ENCODE measurements at regions not wholly inside any gene's neighbourhood (a gene's known extent, or its start where the extent isn't known, plus 50 kb on each side); places are given as distances from the start of the nearest gene placed in this dataset.

DNA sequence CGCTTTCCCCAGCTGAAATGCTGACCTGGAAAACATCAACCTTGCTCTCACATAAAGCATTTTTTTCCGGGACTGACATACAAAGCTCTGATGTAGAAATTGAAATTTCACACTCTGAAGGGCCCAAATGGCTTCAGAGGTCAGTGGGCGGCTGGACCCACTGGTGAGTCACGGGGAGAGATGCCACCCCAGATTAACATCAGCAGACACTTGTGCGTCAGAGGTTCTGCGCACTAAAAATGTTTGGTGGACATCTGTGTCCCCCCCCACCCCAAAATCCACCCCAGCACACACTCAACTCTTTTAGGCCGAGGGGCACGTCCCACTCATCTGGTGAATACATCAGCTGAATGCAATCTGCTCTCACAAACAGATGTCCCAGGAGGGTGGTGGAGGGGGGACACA, 208.9 kb downstream of the ASB1 start:
- Histone ChIP-seq H3K36me3 (ENCODE audit: insufficient read depth, low read length) (no peaks in the 10 kb centered on the region), H3K27me3 (ENCODE audit: low read length) (no peaks in the 10 kb centered on the region), H3K4me1 (ENCODE audit: low read length) (no peaks in the 10 kb centered on the region), H3K9me2 (replicated peaks; ENCODE audit: insufficient read depth, low read length) (no peaks in the 10 kb centered on the region), H3K4me2 (ENCODE audit: low read depth, low read length, poor library complexity, severe bottlenecking) (no peak overlapping the region), H3K27ac (ENCODE audit: low read length) (no peak overlapping the region), H2AFZ (ENCODE audit: low read length) (no peak overlapping the region), H3K9ac (ENCODE audit: low read length) (no peak overlapping the region), H4K20me1 (ENCODE audit: insufficient read depth, low read depth, low read length) (no peaks in the 10 kb centered on the region), H3K79me2 (ENCODE audit: low read length) (no peaks in the 10 kb centered on the region), H3K9me3 (ENCODE audit: low read length) (no peaks in the 10 kb centered on the region), H3K4me3 (ENCODE audit: low read length) (no peak overlapping the region)
- DNase-seq: no peak

DNA sequence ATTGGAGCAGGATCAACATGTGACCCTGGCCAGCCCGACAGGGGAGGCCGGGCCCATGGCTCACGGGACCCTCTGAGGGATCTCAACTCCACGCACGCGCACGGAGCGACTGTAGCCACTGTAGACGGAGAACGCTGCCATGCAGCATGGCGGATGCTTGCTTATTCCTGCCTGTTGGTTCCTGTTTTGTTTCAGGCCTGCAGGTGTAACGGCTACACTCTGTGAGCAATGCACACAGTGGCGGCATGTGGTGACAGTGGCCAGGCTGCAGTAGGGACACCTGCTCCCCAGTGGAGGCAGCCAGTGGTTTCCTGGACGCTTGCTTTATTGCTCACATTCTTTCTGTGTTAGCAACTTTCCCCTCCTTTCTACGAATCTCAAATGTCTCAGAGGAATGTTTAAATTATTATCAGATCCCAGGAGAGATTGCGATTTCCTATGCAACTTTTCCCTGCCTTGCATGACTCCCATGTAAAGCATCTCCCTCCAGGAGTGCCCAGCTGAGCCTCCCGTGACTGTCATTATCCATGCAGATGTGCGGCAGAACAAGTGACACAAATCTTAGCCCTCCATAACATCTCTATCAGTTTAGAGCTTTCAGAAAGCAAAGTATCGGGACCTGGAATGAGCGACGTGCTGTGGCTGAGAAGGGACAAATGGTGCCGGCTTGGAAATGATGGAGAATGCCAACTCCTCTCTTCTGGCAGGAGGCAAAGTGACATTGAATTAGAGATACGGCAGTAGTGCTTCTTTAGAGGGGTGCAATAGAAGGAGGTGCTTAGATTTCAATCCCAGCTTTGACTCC, 209.7 kb downstream of the ASB1 start:
- Histone ChIP-seq H3K4me2 (ENCODE audit: low read depth, low read length, poor library complexity, severe bottlenecking) (no peak overlapping the region), H3K9ac (ENCODE audit: low read length) (no peak overlapping the region)
- no peak for DNase-seq

DNA sequence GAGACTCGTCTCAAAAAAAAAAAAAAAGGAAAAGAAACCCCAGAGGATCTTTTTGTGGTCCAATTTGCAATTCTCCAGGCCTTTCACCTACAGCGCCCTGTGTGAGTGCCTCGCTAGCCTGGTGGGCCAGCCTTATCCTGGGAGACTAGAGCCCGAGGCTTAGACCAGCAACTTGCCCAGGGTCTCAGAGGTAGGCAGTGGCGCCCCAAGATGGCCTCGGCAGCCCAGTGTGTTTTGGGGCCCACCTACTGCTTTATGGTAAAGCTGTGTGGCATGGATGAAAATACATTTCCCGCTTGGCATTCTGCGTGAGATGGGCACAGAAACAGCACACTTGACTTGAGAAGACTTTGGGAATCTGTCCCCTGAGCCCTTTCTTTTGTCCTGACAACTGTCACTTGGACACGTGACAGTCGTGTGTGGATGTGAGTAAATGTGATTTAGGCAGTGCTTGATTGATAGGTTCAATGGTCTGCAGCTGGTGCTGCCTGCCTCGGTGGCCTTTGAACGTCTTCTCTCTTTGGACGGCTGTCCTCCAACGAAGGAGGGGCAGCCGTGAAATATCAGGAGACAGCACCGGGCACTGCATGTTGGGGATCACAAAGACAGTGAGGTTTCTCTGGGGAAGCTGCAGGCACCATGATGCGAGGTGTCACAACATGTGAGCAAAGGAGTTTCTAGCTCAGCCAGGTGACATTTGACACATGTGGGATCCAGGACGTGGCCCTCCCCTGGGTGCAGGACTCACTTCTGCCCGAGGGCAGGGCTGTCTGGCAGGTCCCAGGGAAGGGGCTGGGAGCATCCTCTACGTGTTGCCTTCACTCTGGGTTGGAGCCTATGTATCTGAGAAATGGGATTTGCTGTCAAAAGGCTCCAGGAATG, 209.5 kb upstream of the TWIST2 start:
- Histone ChIP-seq H3K27ac (ENCODE audit: low read length) (no peak overlapping the region), H3K4me1 (ENCODE audit: low read length) (no peaks in the 10 kb centered on the region), H3K36me3 (ENCODE audit: insufficient read depth, low read length) (no peaks in the 10 kb centered on the region), H3K79me2 (ENCODE audit: low read length) (no peaks in the 10 kb centered on the region), H4K20me1 (ENCODE audit: insufficient read depth, low read depth, low read length) (no peaks in the 10 kb centered on the region), H3K4me3 (ENCODE audit: low read length) (no peak overlapping the region), H3K9ac (ENCODE audit: low read length) (no peak overlapping the region), H3K27me3 (ENCODE audit: low read length) (no peaks in the 10 kb centered on the region), H2AFZ (ENCODE audit: low read length) (no peak overlapping the region), H3K4me2 (ENCODE audit: low read depth, low read length, poor library complexity, severe bottlenecking) (no peak overlapping the region), H3K9me3 (ENCODE audit: low read length) (no peaks in the 10 kb centered on the region), H3K9me2 (replicated peaks; ENCODE audit: insufficient read depth, low read length) (no peaks in the 10 kb centered on the region)
- DNase-seq: no peak

More for the DNA sequence above, 209.7 kb downstream of the ASB1 start:
- Histone ChIP-seq H3K79me2 (ENCODE audit: low read length) (no peaks in the 10 kb centered on the region), H3K4me3 (ENCODE audit: low read length) (no peak overlapping the region), H3K9me2 (replicated peaks; ENCODE audit: insufficient read depth, low read length) (no peaks in the 10 kb centered on the region), H4K20me1 (ENCODE audit: insufficient read depth, low read depth, low read length) (no peaks in the 10 kb centered on the region), H3K27me3 (ENCODE audit: low read length) (no peaks in the 10 kb centered on the region), H3K36me3 (ENCODE audit: insufficient read depth, low read length) (no peaks in the 10 kb centered on the region), H3K4me1 (ENCODE audit: low read length) (no peaks in the 10 kb centered on the region), H2AFZ (ENCODE audit: low read length) (no peak overlapping the region), H3K9me3 (ENCODE audit: low read length) (no peaks in the 10 kb centered on the region), H3K27ac (ENCODE audit: low read length) (no peak overlapping the region)

GRCh38 chr2:238638982-238639628, 208.8 kb upstream of the TWIST2 start:
- no peak for DNase-seq

GRCh38 chr2:238640486-238640885, 207.4 kb upstream of the TWIST2 start:
- Histone ChIP-seq H3K9me2 (replicated peaks; ENCODE audit: insufficient read depth, low read length) (no peaks in the 10 kb centered on the region), H3K27ac (ENCODE audit: low read length) (no peak overlapping the region), H3K27me3 (ENCODE audit: low read length) (no peaks in the 10 kb centered on the region), H3K9me3 (ENCODE audit: low read length) (no peaks in the 10 kb centered on the region), H3K79me2 (ENCODE audit: low read length) (no peaks in the 10 kb centered on the region), H3K4me3 (ENCODE audit: low read length) (no peak overlapping the region), H3K4me2 (ENCODE audit: low read depth, low read length, poor library complexity, severe bottlenecking) (no peak overlapping the region), H3K36me3 (ENCODE audit: insufficient read depth, low read length) (no peaks in the 10 kb centered on the region), H3K9ac (ENCODE audit: low read length) (no peak overlapping the region), H2AFZ (ENCODE audit: low read length) (no peak overlapping the region), H4K20me1 (ENCODE audit: insufficient read depth, low read depth, low read length) (no peaks in the 10 kb centered on the region), H3K4me1 (ENCODE audit: low read length) (no peaks in the 10 kb centered on the region)
- DNase-seq: no peak

More at GRCh38 chr2:238638982-238639628, 208.8 kb upstream of the TWIST2 start:
- Histone ChIP-seq H3K4me3 (ENCODE audit: low read length) (no peak overlapping the region), H3K36me3 (ENCODE audit: insufficient read depth, low read length) (no peaks in the 10 kb centered on the region), H3K27ac (ENCODE audit: low read length) (no peak overlapping the region), H3K4me2 (ENCODE audit: low read depth, low read length, poor library complexity, severe bottlenecking) (no peak overlapping the region), H3K9me3 (ENCODE audit: low read length) (no peaks in the 10 kb centered on the region), H3K4me1 (ENCODE audit: low read length) (no peaks in the 10 kb centered on the region), H2AFZ (ENCODE audit: low read length) (no peak overlapping the region), H3K27me3 (ENCODE audit: low read length) (no peaks in the 10 kb centered on the region), H4K20me1 (ENCODE audit: insufficient read depth, low read depth, low read length) (no peaks in the 10 kb centered on the region), H3K9ac (ENCODE audit: low read length) (no peak overlapping the region), H3K79me2 (ENCODE audit: low read length) (no peaks in the 10 kb centered on the region), H3K9me2 (replicated peaks; ENCODE audit: insufficient read depth, low read length) (no peaks in the 10 kb centered on the region)

DNA sequence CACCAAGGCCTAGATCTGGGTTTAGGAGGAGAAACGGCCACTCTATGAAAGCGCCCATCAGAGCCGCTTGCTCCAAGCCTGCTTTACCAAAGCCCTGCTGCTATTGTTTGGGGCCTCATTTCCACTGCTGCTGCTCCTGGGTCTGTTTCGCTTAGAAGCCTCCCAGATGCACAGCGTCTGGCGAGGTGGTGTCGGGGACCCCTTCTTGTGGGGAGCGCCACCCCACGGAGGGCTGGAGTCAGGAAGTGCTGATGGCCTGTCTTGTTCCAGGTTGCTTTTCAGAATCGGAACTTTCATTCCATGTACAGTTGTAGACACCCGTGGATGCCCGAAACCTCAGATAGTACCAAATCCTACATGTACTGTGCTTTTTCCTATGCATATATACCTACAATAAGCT, 204.9 kb upstream of the TWIST2 start:
- no peaks in the 10 kb centered on the region for H3K4me1 ChIP-seq (ENCODE audit: low read length)
- no peaks in the 10 kb centered on the region for H3K36me3 ChIP-seq (ENCODE audit: insufficient read depth, low read length)
- H3K79me2 ChIP-seq (ENCODE audit: low read length): no peaks in the 10 kb centered on the region
- no peaks in the 10 kb centered on the region for H3K27me3 ChIP-seq (ENCODE audit: low read length)
- no peak overlapping the region for H3K27ac ChIP-seq (ENCODE audit: low read length)
- no peaks in the 10 kb centered on the region for H3K9me2 ChIP-seq (replicated peaks; ENCODE audit: insufficient read depth, low read length)
- H2AFZ ChIP-seq (ENCODE audit: low read length): no peak overlapping the region
- no peaks in the 10 kb centered on the region for H4K20me1 ChIP-seq (ENCODE audit: insufficient read depth, low read depth, low read length)
- no peak for DNase-seq
- H3K9me3 ChIP-seq (ENCODE audit: low read length): no peaks in the 10 kb centered on the region
- H3K4me2 ChIP-seq (ENCODE audit: low read depth, low read length, poor library complexity, severe bottlenecking): no peak overlapping the region
- H3K4me3 ChIP-seq (ENCODE audit: low read length): no peak overlapping the region
- H3K9ac ChIP-seq (ENCODE audit: low read length): no peak overlapping the region

- H4K20me1 ChIP-seq (ENCODE audit: insufficient read depth, low read depth, low read length): no peaks in the 10 kb centered on the region
- H3K9me2 ChIP-seq (replicated peaks; ENCODE audit: insufficient read depth, low read length): no peaks in the 10 kb centered on the region
- no peak for DNase-seq
- H3K36me3 ChIP-seq (ENCODE audit: insufficient read depth, low read length): no peaks in the 10 kb centered on the region
- H3K27me3 ChIP-seq (ENCODE audit: low read length): no peaks in the 10 kb centered on the region
- H3K4me2 ChIP-seq (ENCODE audit: low read depth, low read length, poor library complexity, severe bottlenecking): no peak overlapping the region
- H3K9ac ChIP-seq (ENCODE audit: low read length): no peak overlapping the region
- H3K9me3 ChIP-seq (ENCODE audit: low read length): no peaks in the 10 kb centered on the region
- H3K27ac ChIP-seq (ENCODE audit: low read length): no peak overlapping the region
- H2AFZ ChIP-seq (ENCODE audit: low read length): no peak overlapping the region
- no peaks in the 10 kb centered on the region for H3K79me2 ChIP-seq (ENCODE audit: low read length)
- no peak overlapping the region for H3K4me3 ChIP-seq (ENCODE audit: low read length)
- no peaks in the 10 kb centered on the region for H3K4me1 ChIP-seq (ENCODE audit: low read length)
Observed at GRCh38 chr2:238643400-238643907, 204.4 kb upstream of the TWIST2 start.

Measured in Karpas-422 (cell line).